ENCODE measurements at regions not wholly inside any gene's neighbourhood (a gene's known extent, or its start where the extent isn't known, plus 50 kb on each side); places are given as distances from the start of the nearest gene placed in this dataset.

GRCh38 chr11:79672786-79673185, 232.0 kb upstream of the TENM4 start:
- TF ChIP-seq ATF3 (IDR thresholded peaks at IDR 0.05; ENCODE audit: insufficient read depth, low read depth, low read length) (no peak), GABPA (IDR thresholded peaks at IDR 0.05; ENCODE audit: borderline replicate concordance, insufficient read depth, low read length) (no peak)

All from H1 (cell line).